ENCODE measurements at regions not wholly inside any gene's neighbourhood (a gene's known extent, or its start where the extent isn't known, plus 50 kb on each side); places are given as distances from the start of the nearest gene placed in this dataset.
A peak's percentile ranks its signal among the peaks of the same experiment; 100 is the strongest.

- TF ChIP-seq HMGXB4 (CRISPR knock-in tag; IDR thresholded peaks at IDR 0.05; ENCODE audit: borderline replicate concordance): no peak
Observed at GRCh38 chr1:188277771-188278170, 1449.0 kb downstream of the PLA2G4A start (continued).

GRCh38 chr1:188281921-188282320 is 1453.2 kb downstream of the PLA2G4A start:
- 11% methylated on average over 3 of the region's 3 CpGs for WGBS (ENCODE audit: missing lambda C conversion rate)
- CTCF ChIA-PET: no interaction called here
- no peak overlapping the region for H3K4me2 ChIP-seq
- no peak for TF ChIP-seq HOXB5 (CRISPR knock-in tag; IDR thresholded peaks at IDR 0.05)
- no peak for TF ChIP-seq RFX5 (IDR thresholded peaks at IDR 0.05)
- no peak for TF ChIP-seq EHMT2 (IDR thresholded peaks at IDR 0.05; ENCODE audit: low read depth)
- H3K9me3 ChIP-seq: no peaks in the 10 kb centered on the region
- no peak for FAIRE-seq
- POLR2A ChIA-PET: no interaction called here
- DNase-seq (ENCODE audit: low read depth in 1 of 2, low spot score in 1 of 2): no peak
- H3K4me1 ChIP-seq: no peaks in the 10 kb centered on the region
- no peak for ATAC-seq
- H3K4me3 ChIP-seq: no peak overlapping the region
- H3K27ac ChIP-seq: no peak overlapping the region

GRCh38 chr1:188295157-188295556 is 1466.4 kb downstream of the PLA2G4A start:
- no peak overlapping the region for H3K4me3 ChIP-seq
- no peak for TF ChIP-seq FOSB (CRISPR knock-in tag; IDR thresholded peaks at IDR 0.05)
- no peak for TF ChIP-seq FOXS1 (CRISPR knock-in tag; IDR thresholded peaks at IDR 0.05)
- 66% methylated on average over 1 of the region's 1 CpG for WGBS (ENCODE audit: missing lambda C conversion rate)
- DNase-seq (ENCODE audit: low read depth in 1 of 2, low spot score in 1 of 2) (no peak), ATAC-seq (no peak), FAIRE-seq (no peak)
- H3K9me3 ChIP-seq: no peaks in the 10 kb centered on the region
- no peak overlapping the region for H3K27ac ChIP-seq
- H3K4me1 ChIP-seq: no peaks in the 10 kb centered on the region
- no peak overlapping the region for H3K4me2 ChIP-seq
- ChIA-PET CTCF (no interaction called here), POLR2A (no interaction called here)

- no peak overlapping the region for H3K27ac ChIP-seq
- ChIA-PET CTCF (interaction anchor here (0.7 kb wide), 1 partner anchor 1699 kb away, joined by 3 read pairs; no protein-coding TSS in a partner anchor), POLR2A (no interaction called here)
- H3K4me2 ChIP-seq: peak overlapping the region; percentile 13; the same call in 2 of the 3 replicates
- ATAC-seq (no peak), DNase-seq (ENCODE audit: low read depth in 1 of 2, low spot score in 1 of 2) (no peak), FAIRE-seq (no peak)
- H3K9me3 ChIP-seq: no peaks in the 10 kb centered on the region
- no peak overlapping the region for H3K4me3 ChIP-seq
- 43% methylated on average over 5 of the region's 5 CpGs for WGBS (ENCODE audit: missing lambda C conversion rate)
- H3K4me1 ChIP-seq: no peaks in the 10 kb centered on the region
- no peak for TF ChIP-seq ELK1 (IDR thresholded peaks at IDR 0.05; ENCODE audit: low read depth, low read length)
- TF ChIP-seq CTCF (IDR thresholded peaks at IDR 0.05): no peak
- TF ChIP-seq CHD2 (IDR thresholded peaks at IDR 0.05; ENCODE audit: low read length, partially characterized antibody): no peak
- TF ChIP-seq REST (IDR thresholded peaks at IDR 0.05): no peak
- no peak for TF ChIP-seq KDM1A (IDR thresholded peaks at IDR 0.05; ENCODE audit: low read depth)
- no peak for TF ChIP-seq POLR2AphosphoS2 (conservative IDR thresholded peaks at IDR 0.05; ENCODE audit: low read length)
- no peak for TF ChIP-seq RARB (CRISPR knock-in tag; IDR thresholded peaks at IDR 0.05)
- TF ChIP-seq ZFP36 (IDR thresholded peaks at IDR 0.05; ENCODE audit: borderline replicate concordance, partially characterized antibody): no peak
- no peak for TF ChIP-seq ATOH8 (CRISPR knock-in tag; IDR thresholded peaks at IDR 0.05; ENCODE audit: low read depth)
- no peak for TF ChIP-seq USF2 (IDR thresholded peaks at IDR 0.05)
- TF ChIP-seq JUNB (IDR thresholded peaks at IDR 0.05): no peak
- no peak for TF ChIP-seq ZSCAN20 (CRISPR knock-in tag; IDR thresholded peaks at IDR 0.05)
- TF ChIP-seq EHMT2 (IDR thresholded peaks at IDR 0.05; ENCODE audit: low read depth): no peak
- TF ChIP-seq EHF (CRISPR knock-in tag; IDR thresholded peaks at IDR 0.05): no peak
- no peak for TF ChIP-seq ZC3H11A (IDR thresholded peaks at IDR 0.05)
- no peak for TF ChIP-seq NPAS2 (CRISPR knock-in tag; IDR thresholded peaks at IDR 0.05; ENCODE audit: borderline replicate concordance)
- no peak for TF ChIP-seq RCOR1 (IDR thresholded peaks at IDR 0.05; ENCODE audit: low read depth, low read length)
- no peak for TF ChIP-seq BHLHE40 (IDR thresholded peaks at IDR 0.05; ENCODE audit: low read depth, low read length)
Observed at GRCh38 chr1:188302746-188303145, 1474.0 kb downstream of the PLA2G4A start.

Measured in A549 (cell line).